HEK293 (cell line): ENCODE measurements at regions not wholly inside any gene's neighbourhood (a gene's known extent, or its start where the extent isn't known, plus 50 kb on each side); places are given as distances from the start of the nearest gene placed in this dataset.

Source experiments
- CTCF ChIA-PET: fragments of 350-600 bp; formaldehyde crosslinking; extraction: SDS; loops from one replicate; lab custom pipeline; 2021; ENCODE audit warnings: antibody characterized with exemption; lab: Yijun Ruan, JAX
- POLR2A ChIA-PET: fragments of 300-600 bp; formaldehyde crosslinking; extraction: SDS; loops from one replicate; lab custom pipeline; 2020; ENCODE audit warnings: antibody characterized with exemption, inconsistent platforms; lab: Yijun Ruan, JAX
- H3K27ac ChIP-seq: fragments of 200-500 bp; sonication (Bioruptor generic); 2 replicates; pipeline ENCODE4 v1.5.1; 2014; ENCODE audit warnings: low read depth, low read length, control low read depth, inconsistent platforms; ENCODE audit errors: extremely low read depth
- H3K36me3 ChIP-seq, 2 experiments: fragments of 200-500 bp in 1 of 2; sonication (Bioruptor generic) in 1 of 2; 1 replicate in 1 of 2; 2 replicates in 1 of 2; pipeline ENCODE4 v1.5.1; 2014 to 2017; ENCODE audit warnings: inconsistent platforms in 2 of 2, low read length in 2 of 2; ENCODE audit not compliant: control insufficient read depth in 2 of 2, insufficient read depth in 1 of 2
- H3K4me1 ChIP-seq: fragments of 200-500 bp; sonication (Bioruptor generic); 2 replicates; pipeline ENCODE4 v1.5.1; 2014; ENCODE audit warnings: mild to moderate bottlenecking, low read length, inconsistent platforms; ENCODE audit not compliant: control insufficient read depth, insufficient read depth
- H3K4me3 ChIP-seq: 2 replicates; pipeline ENCODE4 v1.5.1; 2011; ENCODE audit warnings: low read depth, mild to moderate bottlenecking, control low read depth, low read length, moderate library complexity
- H3K9me3 ChIP-seq: fragments of 200-500 bp; sonication (Bioruptor generic); 2 replicates; pipeline ENCODE4 v1.5.1; 2014; ENCODE audit warnings: low read depth, low read length, inconsistent platforms; ENCODE audit not compliant: control insufficient read depth, insufficient read depth
- GLIS2 ChIP-seq: fragments of 450-650 bp; formaldehyde crosslinking; IDR thresholded peaks from 2 replicates; pipeline ENCODE4 v1.5.1; 2016; ENCODE audit warnings: missing biosample characterization, missing genetic modification characterization
- IKZF3 ChIP-seq: fragments of 450-650 bp; IDR thresholded peaks from 2 replicates; pipeline ENCODE4 v1.5.0; 2018; ENCODE audit warnings: missing biosample characterization, mild to moderate bottlenecking, missing genetic modification characterization, moderate library complexity
- KLF16 ChIP-seq: fragments of 450-650 bp; formaldehyde crosslinking; IDR thresholded peaks from 2 replicates; pipeline ENCODE4 v1.5.1; 2017; ENCODE audit warnings: missing biosample characterization, missing genetic modification characterization
- MEIS1 ChIP-seq: sonication (generic); formaldehyde crosslinking; IDR thresholded peaks from 2 replicates; pipeline ENCODE4 v1.8.1; 2022; ENCODE audit warnings: missing genetic modification reagents, mild to moderate bottlenecking, borderline replicate concordance
- MZF1 ChIP-seq: fragments of 450-650 bp; formaldehyde crosslinking; IDR thresholded peaks from 2 replicates; pipeline ENCODE4 v1.5.1; 2017; ENCODE audit warnings: missing biosample characterization, missing genetic modification characterization, borderline replicate concordance
- SCRT2 ChIP-seq: fragments of 450-650 bp; formaldehyde crosslinking; IDR thresholded peaks from 2 replicates; pipeline ENCODE4 v1.5.1; 2016; ENCODE audit warnings: missing biosample characterization, missing genetic modification characterization
- ZFP3 ChIP-seq: fragments of 450-650 bp; formaldehyde crosslinking; IDR thresholded peaks from 2 replicates; pipeline ENCODE4 v1.5.1; 2016; ENCODE audit warnings: low read depth, missing biosample characterization, missing genetic modification characterization
- ZNF114 ChIP-seq: fragments of 450-650 bp; formaldehyde crosslinking; IDR thresholded peaks from 2 replicates; pipeline ENCODE4 v1.5.0; 2017; ENCODE audit warnings: missing biosample characterization, missing genetic modification characterization
- ZNF121 ChIP-seq: fragments of 450-650 bp; formaldehyde crosslinking; IDR thresholded peaks from 2 replicates; pipeline ENCODE4 v1.5.1; 2016; ENCODE audit warnings: missing biosample characterization, missing genetic modification characterization
- ZNF23 ChIP-seq: fragments of 450-650 bp; formaldehyde crosslinking; IDR thresholded peaks from 2 replicates; pipeline ENCODE4 v1.5.1; 2016; ENCODE audit warnings: missing biosample characterization, missing genetic modification characterization, borderline replicate concordance
- ZNF335 ChIP-seq: fragments of 450-650 bp; formaldehyde crosslinking; conservative IDR thresholded peaks from 2 replicates; pipeline ENCODE4 v1.5.1; 2016; ENCODE audit warnings: missing biosample characterization, missing genetic modification characterization
- ZNF416 ChIP-seq: fragments of 450-650 bp; formaldehyde crosslinking; IDR thresholded peaks from 2 replicates; pipeline ENCODE4 v1.5.1; 2016; ENCODE audit warnings: missing biosample characterization, missing genetic modification characterization
- ZNF423 ChIP-seq: fragments of 450-650 bp; formaldehyde crosslinking; IDR thresholded peaks from 2 replicates; pipeline ENCODE4 v1.5.1; 2016; ENCODE audit warnings: missing biosample characterization, missing genetic modification characterization
- ZNF433 ChIP-seq: fragments of 450-650 bp; formaldehyde crosslinking; IDR thresholded peaks from 2 replicates; pipeline ENCODE4 v1.5.1; 2016; ENCODE audit warnings: missing biosample characterization, missing genetic modification characterization, low read depth
- ZNF555 ChIP-seq: fragments of 450-650 bp; formaldehyde crosslinking; conservative IDR thresholded peaks from 2 replicates; pipeline ENCODE4 v1.5.1; 2017; ENCODE audit warnings: missing biosample characterization, mild to moderate bottlenecking, missing genetic modification characterization, inconsistent platforms
- ZNF610 ChIP-seq: fragments of 450-650 bp; formaldehyde crosslinking; IDR thresholded peaks from 2 replicates; pipeline ENCODE4 v1.5.1; 2016; ENCODE audit warnings: missing biosample characterization, missing genetic modification characterization, borderline replicate concordance
- ZNF626 ChIP-seq: fragments of 450-650 bp; sonication (Bioruptor Pico); formaldehyde crosslinking; IDR thresholded peaks from 2 replicates; pipeline ENCODE4 v1.5.1; 2018; ENCODE audit warnings: missing biosample characterization, missing genetic modification characterization, inconsistent platforms
- ZNF670 ChIP-seq: fragments of 450-650 bp; formaldehyde crosslinking; IDR thresholded peaks from 2 replicates; pipeline ENCODE4 v1.5.1; 2016; ENCODE audit warnings: missing biosample characterization, missing genetic modification characterization, low read depth
- TF ChIP-seq, protein P1 (sequence below): fragments of 450-650 bp; IDR thresholded peaks from 2 replicates; pipeline ENCODE4 v1.5.1; 2018; ENCODE audit warnings: missing biosample characterization, missing genetic modification characterization
- TF ChIP-seq, protein P2 (sequence below): fragments of 450-650 bp; formaldehyde crosslinking; IDR thresholded peaks from 2 replicates; pipeline ENCODE4 v1.5.1; 2016; ENCODE audit warnings: missing biosample characterization, missing genetic modification characterization, borderline replicate concordance
- TF ChIP-seq, protein P3 (sequence below): IDR thresholded peaks from 2 replicates; pipeline ENCODE4 v1.6.1; 2011; ENCODE audit warnings: mild to moderate bottlenecking, low read depth, low read length, borderline replicate concordance

DNA sequence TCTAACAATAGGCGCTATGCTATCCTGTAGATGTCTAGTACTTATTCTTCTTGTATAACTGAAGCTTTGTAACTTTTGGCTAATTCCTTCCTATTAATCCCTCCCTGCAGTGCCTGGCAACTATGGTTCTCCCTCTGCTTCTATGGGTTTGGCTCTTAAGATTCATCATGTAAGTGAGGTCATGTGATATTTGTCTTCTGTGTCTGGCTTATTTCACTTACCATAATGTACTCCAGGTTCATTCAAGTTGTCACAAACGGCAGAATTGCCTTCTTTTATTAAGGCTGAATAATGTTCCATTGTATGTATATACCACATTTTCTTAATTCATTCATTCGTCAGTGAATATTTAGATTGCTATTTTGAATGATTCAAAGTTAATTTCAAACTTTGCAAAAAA, 149.9 kb upstream of the GAS1 start:
- ChIA-PET CTCF (interaction anchor here (0.6 to 1.5 kb wide), 2 partner anchors 11 to 227 kb away, joined by 3 to 5 read pairs; no protein-coding TSS in a partner anchor), POLR2A (interaction anchor here (0.6 kb wide), 1 partner anchor 99 kb away, joined by 3 read pairs; no protein-coding TSS in a partner anchor)
- no peak overlapping the region for H3K4me3 ChIP-seq
- H3K36me3 ChIP-seq = no peaks in the 10 kb centered on the region
- H3K27ac ChIP-seq = no peak overlapping the region
- H3K4me1 ChIP-seq = no peaks in the 10 kb centered on the region
- H3K9me3 ChIP-seq = no peaks in the 10 kb centered on the region
- TF ChIP-seq, protein P1, sequence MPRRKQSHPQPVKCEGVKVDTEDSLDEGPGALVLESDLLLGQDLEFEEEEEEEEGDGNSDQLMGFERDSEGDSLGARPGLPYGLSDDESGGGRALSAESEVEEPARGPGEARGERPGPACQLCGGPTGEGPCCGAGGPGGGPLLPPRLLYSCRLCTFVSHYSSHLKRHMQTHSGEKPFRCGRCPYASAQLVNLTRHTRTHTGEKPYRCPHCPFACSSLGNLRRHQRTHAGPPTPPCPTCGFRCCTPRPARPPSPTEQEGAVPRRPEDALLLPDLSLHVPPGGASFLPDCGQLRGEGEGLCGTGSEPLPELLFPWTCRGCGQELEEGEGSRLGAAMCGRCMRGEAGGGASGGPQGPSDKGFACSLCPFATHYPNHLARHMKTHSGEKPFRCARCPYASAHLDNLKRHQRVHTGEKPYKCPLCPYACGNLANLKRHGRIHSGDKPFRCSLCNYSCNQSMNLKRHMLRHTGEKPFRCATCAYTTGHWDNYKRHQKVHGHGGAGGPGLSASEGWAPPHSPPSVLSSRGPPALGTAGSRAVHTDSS = no peak
- no peak for TF ChIP-seq ZNF433 (tag by site-specific recombination)
- TF ChIP-seq IKZF3 (tag by site-specific recombination) = no peak
- no peak for TF ChIP-seq ZNF670 (tag by site-specific recombination)
- TF ChIP-seq ZNF335 (tag by site-specific recombination) = no peak
- TF ChIP-seq, protein P2, sequence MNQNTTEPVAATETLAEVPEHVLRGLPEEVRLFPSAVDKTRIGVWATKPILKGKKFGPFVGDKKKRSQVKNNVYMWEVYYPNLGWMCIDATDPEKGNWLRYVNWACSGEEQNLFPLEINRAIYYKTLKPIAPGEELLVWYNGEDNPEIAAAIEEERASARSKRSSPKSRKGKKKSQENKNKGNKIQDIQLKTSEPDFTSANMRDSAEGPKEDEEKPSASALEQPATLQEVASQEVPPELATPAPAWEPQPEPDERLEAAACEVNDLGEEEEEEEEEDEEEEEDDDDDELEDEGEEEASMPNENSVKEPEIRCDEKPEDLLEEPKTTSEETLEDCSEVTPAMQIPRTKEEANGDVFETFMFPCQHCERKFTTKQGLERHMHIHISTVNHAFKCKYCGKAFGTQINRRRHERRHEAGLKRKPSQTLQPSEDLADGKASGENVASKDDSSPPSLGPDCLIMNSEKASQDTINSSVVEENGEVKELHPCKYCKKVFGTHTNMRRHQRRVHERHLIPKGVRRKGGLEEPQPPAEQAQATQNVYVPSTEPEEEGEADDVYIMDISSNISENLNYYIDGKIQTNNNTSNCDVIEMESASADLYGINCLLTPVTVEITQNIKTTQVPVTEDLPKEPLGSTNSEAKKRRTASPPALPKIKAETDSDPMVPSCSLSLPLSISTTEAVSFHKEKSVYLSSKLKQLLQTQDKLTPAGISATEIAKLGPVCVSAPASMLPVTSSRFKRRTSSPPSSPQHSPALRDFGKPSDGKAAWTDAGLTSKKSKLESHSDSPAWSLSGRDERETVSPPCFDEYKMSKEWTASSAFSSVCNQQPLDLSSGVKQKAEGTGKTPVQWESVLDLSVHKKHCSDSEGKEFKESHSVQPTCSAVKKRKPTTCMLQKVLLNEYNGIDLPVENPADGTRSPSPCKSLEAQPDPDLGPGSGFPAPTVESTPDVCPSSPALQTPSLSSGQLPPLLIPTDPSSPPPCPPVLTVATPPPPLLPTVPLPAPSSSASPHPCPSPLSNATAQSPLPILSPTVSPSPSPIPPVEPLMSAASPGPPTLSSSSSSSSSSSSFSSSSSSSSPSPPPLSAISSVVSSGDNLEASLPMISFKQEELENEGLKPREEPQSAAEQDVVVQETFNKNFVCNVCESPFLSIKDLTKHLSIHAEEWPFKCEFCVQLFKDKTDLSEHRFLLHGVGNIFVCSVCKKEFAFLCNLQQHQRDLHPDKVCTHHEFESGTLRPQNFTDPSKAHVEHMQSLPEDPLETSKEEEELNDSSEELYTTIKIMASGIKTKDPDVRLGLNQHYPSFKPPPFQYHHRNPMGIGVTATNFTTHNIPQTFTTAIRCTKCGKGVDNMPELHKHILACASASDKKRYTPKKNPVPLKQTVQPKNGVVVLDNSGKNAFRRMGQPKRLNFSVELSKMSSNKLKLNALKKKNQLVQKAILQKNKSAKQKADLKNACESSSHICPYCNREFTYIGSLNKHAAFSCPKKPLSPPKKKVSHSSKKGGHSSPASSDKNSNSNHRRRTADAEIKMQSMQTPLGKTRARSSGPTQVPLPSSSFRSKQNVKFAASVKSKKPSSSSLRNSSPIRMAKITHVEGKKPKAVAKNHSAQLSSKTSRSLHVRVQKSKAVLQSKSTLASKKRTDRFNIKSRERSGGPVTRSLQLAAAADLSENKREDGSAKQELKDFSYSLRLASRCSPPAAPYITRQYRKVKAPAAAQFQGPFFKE (tag by site-specific recombination) = no peak
- TF ChIP-seq KLF16 (tag by site-specific recombination) = no peak
- no peak for TF ChIP-seq ZNF626 (tag by site-specific recombination)
- no peak for TF ChIP-seq MZF1 (tag by site-specific recombination)
- TF ChIP-seq, protein P3, sequence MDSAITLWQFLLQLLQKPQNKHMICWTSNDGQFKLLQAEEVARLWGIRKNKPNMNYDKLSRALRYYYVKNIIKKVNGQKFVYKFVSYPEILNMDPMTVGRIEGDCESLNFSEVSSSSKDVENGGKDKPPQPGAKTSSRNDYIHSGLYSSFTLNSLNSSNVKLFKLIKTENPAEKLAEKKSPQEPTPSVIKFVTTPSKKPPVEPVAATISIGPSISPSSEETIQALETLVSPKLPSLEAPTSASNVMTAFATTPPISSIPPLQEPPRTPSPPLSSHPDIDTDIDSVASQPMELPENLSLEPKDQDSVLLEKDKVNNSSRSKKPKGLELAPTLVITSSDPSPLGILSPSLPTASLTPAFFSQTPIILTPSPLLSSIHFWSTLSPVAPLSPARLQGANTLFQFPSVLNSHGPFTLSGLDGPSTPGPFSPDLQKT = no peak
- TF ChIP-seq ZNF555 (tag by site-specific recombination) = no peak
- TF ChIP-seq, all 188 proteins: peak for 0

DNA sequence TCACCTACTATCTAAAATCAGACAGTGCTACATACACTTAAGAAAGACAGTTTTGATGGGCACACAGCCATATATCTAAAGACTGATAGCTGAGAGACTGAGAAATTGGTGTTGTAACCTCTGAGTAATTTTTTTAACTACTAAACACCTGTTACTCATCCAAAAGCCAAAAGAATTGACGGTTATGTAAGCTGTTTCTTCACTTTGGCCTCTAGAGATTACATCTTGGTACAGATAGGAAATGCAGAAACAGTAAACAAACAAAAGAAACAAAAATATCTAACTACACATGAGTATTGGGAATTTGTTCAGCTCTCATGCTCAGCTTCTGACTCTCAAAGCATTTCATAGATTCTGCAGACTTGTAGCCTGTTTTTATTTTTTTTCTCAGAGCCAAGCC, 152.1 kb upstream of the GAS1 start:
- ChIA-PET POLR2A (no interaction called here), CTCF (no interaction called here)
- H3K36me3 ChIP-seq = no peaks in the 10 kb centered on the region
- no peaks in the 10 kb centered on the region for H3K9me3 ChIP-seq
- H3K4me3 ChIP-seq = no peak overlapping the region
- no peak overlapping the region for H3K27ac ChIP-seq
- TF ChIP-seq ZFP3 (tag by site-specific recombination) (no peak), SCRT2 (tag by site-specific recombination) (peak; percentile 74)
- H3K4me1 ChIP-seq = no peaks in the 10 kb centered on the region

DNA sequence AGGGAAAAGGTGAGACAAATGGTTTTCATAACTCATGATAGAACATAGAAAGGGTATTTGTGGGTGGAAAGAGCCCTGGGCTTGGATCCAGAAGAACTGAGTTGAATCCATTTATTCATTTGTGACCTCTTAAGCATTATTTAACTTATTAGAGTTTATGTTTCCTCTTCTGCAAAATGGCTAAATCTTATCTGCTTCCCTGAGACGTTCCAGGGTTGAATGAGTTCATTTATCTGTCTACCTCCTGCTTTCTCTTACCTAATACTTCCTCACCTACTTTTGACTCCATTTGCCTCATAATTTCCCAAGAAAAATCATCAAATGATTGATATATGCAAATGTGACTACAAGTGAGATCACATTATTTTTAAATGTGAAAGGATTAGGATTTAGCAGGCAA, 152.7 kb upstream of the GAS1 start:
- ChIA-PET POLR2A (interaction anchor here (0.6 kb wide), 1 partner anchor 53 kb away, joined by 3 read pairs; no protein-coding TSS in a partner anchor), CTCF (no interaction called here)
- H3K36me3 ChIP-seq = no peaks in the 10 kb centered on the region
- H3K4me3 ChIP-seq = no peak overlapping the region
- no peak overlapping the region for H3K27ac ChIP-seq
- no peaks in the 10 kb centered on the region for H3K4me1 ChIP-seq
- no peaks in the 10 kb centered on the region for H3K9me3 ChIP-seq
- TF ChIP-seq ZNF121 (tag by site-specific recombination) = no peak
- TF ChIP-seq ZNF114 (tag by site-specific recombination) = no peak
- TF ChIP-seq ZNF423 (tag by site-specific recombination) = no peak
- no peak for TF ChIP-seq ZNF23 (tag by site-specific recombination)
- TF ChIP-seq MEIS1 (CRISPR knock-in tag) = no peak
- no peak for TF ChIP-seq GLIS2
- no peak for TF ChIP-seq ZNF626 (tag by site-specific recombination)
- no peak for TF ChIP-seq ZNF610 (tag by site-specific recombination)
- TF ChIP-seq ZNF335 (tag by site-specific recombination) = no peak
- TF ChIP-seq ZNF416 (tag by site-specific recombination) = no peak
- TF ChIP-seq, all 188 proteins: peak for 0
